Mammary epithelial cell (primary cell): ENCODE measurements at regions not wholly inside any gene's neighbourhood (a gene's known extent, or its start where the extent isn't known, plus 50 kb on each side); places are given as distances from the start of the nearest gene placed in this dataset.

Source experiments
- EZH2 ChIP-seq: IDR thresholded peaks from 2 replicates; pipeline ENCODE4 v1.6.1; 2012; ENCODE audit warnings: low read length, inconsistent platforms, borderline replicate concordance
- TF ChIP-seq, protein P1 (sequence below), 2 donors: IDR thresholded peaks in 1 of 2; conservative IDR thresholded peaks in 1 of 2; 2 replicates each; pipeline ENCODE4 v1.5.1; 2011 to 2012; ENCODE audit warnings: inconsistent platforms in 2 of 2, low read length in 2 of 2, mild to moderate bottlenecking in 2 of 2, control low read depth in 1 of 2, low read depth in 1 of 2; ENCODE audit not compliant: insufficient read depth in 1 of 2; ENCODE audit errors: extremely low read depth in 1 of 2

DNA sequence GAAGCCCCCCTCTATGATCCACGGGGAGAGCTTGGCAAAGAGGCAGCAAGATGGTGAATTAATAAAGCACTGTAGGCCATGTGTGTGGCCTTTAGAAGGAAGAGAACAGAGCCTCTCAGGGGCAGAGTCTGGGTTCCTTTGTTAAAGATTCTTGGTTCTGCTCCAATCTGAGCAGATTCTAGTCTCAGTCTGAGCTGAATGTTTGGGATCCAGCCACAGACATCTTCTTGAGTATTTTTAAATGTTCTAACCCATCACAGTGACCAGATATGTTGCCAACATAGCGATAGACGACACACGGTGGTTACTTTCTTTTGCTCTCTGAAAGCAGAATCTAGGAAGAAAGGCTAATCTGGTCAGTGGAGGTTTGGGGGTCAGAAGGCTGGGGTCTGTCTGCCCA is 147.5 kb upstream of the GPR12 start:
- TF ChIP-seq, protein P1, sequence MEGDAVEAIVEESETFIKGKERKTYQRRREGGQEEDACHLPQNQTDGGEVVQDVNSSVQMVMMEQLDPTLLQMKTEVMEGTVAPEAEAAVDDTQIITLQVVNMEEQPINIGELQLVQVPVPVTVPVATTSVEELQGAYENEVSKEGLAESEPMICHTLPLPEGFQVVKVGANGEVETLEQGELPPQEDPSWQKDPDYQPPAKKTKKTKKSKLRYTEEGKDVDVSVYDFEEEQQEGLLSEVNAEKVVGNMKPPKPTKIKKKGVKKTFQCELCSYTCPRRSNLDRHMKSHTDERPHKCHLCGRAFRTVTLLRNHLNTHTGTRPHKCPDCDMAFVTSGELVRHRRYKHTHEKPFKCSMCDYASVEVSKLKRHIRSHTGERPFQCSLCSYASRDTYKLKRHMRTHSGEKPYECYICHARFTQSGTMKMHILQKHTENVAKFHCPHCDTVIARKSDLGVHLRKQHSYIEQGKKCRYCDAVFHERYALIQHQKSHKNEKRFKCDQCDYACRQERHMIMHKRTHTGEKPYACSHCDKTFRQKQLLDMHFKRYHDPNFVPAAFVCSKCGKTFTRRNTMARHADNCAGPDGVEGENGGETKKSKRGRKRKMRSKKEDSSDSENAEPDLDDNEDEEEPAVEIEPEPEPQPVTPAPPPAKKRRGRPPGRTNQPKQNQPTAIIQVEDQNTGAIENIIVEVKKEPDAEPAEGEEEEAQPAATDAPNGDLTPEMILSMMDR (conservative IDR thresholded peaks at IDR 0.05 in 1 of 2, IDR thresholded peaks at IDR 0.05 in 1 of 2; ENCODE audit: extremely low read depth in 1 of 2, insufficient read depth in 1 of 2, low read depth in 1 of 2, low read length in 2 of 2), result no peak
- TF ChIP-seq EZH2, result no peak
